Choroid plexus epithelial cell (primary cell): ENCODE measurements at regions not wholly inside any gene's neighbourhood (a gene's known extent, or its start where the extent isn't known, plus 50 kb on each side); places are given as distances from the start of the nearest gene placed in this dataset.

Experiments
- DNase-seq: peaks from one replicate; pipeline ENCODE4 v3.0.0-alpha.2; 2010; ENCODE audit warnings: low read depth
- H3K4me3 ChIP-seq: 2 replicates; pipeline ENCODE4 v1.5.1; 2011; ENCODE audit warnings: low read depth, mild to moderate bottlenecking, control low read depth, low read length, moderate library complexity
- TF ChIP-seq, protein P1 (sequence below): conservative IDR thresholded peaks from 2 replicates; pipeline ENCODE4 v1.5.1; 2011; ENCODE audit warnings: low read depth, mild to moderate bottlenecking, control low read depth, inconsistent platforms, low read length, moderate library complexity

- TF ChIP-seq, protein P1, sequence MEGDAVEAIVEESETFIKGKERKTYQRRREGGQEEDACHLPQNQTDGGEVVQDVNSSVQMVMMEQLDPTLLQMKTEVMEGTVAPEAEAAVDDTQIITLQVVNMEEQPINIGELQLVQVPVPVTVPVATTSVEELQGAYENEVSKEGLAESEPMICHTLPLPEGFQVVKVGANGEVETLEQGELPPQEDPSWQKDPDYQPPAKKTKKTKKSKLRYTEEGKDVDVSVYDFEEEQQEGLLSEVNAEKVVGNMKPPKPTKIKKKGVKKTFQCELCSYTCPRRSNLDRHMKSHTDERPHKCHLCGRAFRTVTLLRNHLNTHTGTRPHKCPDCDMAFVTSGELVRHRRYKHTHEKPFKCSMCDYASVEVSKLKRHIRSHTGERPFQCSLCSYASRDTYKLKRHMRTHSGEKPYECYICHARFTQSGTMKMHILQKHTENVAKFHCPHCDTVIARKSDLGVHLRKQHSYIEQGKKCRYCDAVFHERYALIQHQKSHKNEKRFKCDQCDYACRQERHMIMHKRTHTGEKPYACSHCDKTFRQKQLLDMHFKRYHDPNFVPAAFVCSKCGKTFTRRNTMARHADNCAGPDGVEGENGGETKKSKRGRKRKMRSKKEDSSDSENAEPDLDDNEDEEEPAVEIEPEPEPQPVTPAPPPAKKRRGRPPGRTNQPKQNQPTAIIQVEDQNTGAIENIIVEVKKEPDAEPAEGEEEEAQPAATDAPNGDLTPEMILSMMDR: no peak
- no peak overlapping the region for H3K4me3 ChIP-seq
- no peak for DNase-seq
These were observed 435.2 kb upstream of the ADAMTS16 start for GRCh38 chr5:4704951-4705350.

- no peak overlapping the region for H3K4me3 ChIP-seq
- TF ChIP-seq, protein P1: no peak
- DNase-seq: no peak
These were observed 423.3 kb upstream of the ADAMTS16 start for GRCh38 chr5:4716781-4717180.

GRCh38 chr5:4717446-4717845 lies 422.7 kb upstream of the ADAMTS16 start:
- no peak for DNase-seq
- TF ChIP-seq, protein P1: no peak
- H3K4me3 ChIP-seq: no peak overlapping the region

DNA sequence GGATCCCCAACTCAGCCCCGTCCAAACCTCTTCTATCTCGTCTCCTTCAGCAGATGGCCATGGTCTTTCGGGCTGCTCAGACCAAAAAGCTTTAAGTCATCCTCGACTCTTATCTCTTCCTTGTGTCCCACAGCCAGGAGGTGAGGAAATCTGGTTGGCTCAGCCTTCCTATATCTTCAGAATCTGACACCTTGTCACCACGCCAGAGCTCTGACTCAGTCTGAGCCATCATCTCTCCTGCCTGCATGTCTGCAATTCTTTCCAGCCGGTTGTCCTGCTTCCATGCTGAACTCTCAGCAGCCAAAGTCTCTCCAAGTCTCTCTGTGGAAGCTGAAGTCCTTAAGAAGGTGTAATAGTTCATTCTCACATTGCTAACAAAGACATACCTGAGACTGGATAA lies 419.3 kb upstream of the ADAMTS16 start:
- TF ChIP-seq, protein P1: no peak
- peak; percentile 0 for DNase-seq
- no peak overlapping the region for H3K4me3 ChIP-seq

DNA sequence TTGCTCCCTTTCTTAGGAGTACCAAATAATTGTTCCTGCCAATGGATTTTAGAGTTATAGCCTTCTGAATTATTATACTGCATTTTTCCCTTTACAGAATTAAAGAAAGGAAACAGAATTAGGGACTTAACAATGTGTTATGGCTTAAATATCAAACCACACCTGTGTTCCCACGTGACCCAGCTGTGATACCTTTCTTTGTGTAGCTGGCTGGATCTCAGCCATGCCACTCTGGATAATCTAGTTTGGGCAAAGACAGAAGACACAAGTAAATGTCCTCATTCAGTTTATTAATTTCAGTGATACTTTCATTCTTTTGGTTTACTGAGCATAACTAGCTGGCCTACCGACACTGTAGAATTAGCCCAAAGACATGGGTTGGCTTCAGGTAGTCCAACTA lies 417.2 kb upstream of the ADAMTS16 start:
- H3K4me3 ChIP-seq: no peak overlapping the region
- TF ChIP-seq, protein P1: no peak
- no peak for DNase-seq

DNA sequence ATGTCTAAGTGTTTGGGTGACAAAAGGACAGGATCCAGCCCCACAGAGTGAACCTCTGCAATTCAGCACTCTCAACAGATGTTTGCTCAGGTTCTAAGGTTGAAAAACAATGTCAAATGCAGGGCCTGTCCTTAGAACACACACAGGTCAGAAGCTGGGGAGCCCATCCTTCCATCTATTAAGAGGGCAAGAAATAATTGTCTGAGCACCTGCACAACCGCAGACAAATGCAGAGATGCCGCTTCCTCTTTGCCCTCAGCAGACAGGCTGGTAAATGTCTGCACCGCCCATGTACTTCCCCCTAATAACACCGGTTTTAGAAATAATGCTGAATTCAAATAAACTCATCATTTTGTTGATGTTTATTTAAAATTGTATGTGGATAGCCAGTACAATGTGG lies 414.5 kb upstream of the ADAMTS16 start:
- H3K4me3 ChIP-seq: no peak overlapping the region
- TF ChIP-seq, protein P1: no peak
- no peak for DNase-seq

GRCh38 chr5:4730279-4730678 lies 409.9 kb upstream of the ADAMTS16 start:
- no peak overlapping the region for H3K4me3 ChIP-seq
- no peak for DNase-seq
- TF ChIP-seq, protein P1: no peak
